ENCODE measurements at regions not wholly inside any gene's neighbourhood (a gene's known extent, or its start where the extent isn't known, plus 50 kb on each side); places are given as distances from the start of the nearest gene placed in this dataset.

- TF ChIP-seq POLR2A (IDR thresholded peaks at IDR 0.05; ENCODE audit: low read depth) (no peak), CTCF (IDR thresholded peaks at IDR 0.05) (no peak), POLR2AphosphoS5 (IDR thresholded peaks at IDR 0.05) (no peak)
These were observed 741.9 kb downstream of the IRX1 start for GRCh38 chr5:4337519-4337918.
